ENCODE measurements at regions not wholly inside any gene's neighbourhood (a gene's known extent, or its start where the extent isn't known, plus 50 kb on each side); places are given as distances from the start of the nearest gene placed in this dataset.
"Not testable (repeated sequence)": the region's sequence is repeated elsewhere in the genome, so short reads cannot be mapped to it uniquely, and the experiment has no call there.

- no peak for DNase-seq (ENCODE audit: low spot score)
These were observed 128.0 kb downstream of the BARX2 start for GRCh38 chr11:129503646-129504045.

- no peak for DNase-seq (ENCODE audit: low spot score)
These were observed 129.6 kb downstream of the BARX2 start for GRCh38 chr11:129505266-129505665.

- no peak for DNase-seq (ENCODE audit: low spot score)
These were observed 132.5 kb downstream of the BARX2 start for GRCh38 chr11:129508163-129508562.

GRCh38 chr11:129528296-129528695 lies 152.6 kb downstream of the BARX2 start:
- no peak for DNase-seq (ENCODE audit: low spot score)

- no peak for DNase-seq (ENCODE audit: low spot score)
These were observed 154.7 kb downstream of the BARX2 start for GRCh38 chr11:129530154-129530895.

GRCh38 chr11:129533395-129533794 lies 157.7 kb downstream of the BARX2 start:
- DNase-seq (ENCODE audit: low spot score) = no peak

GRCh38 chr11:129536338-129536737 lies 160.7 kb downstream of the BARX2 start:
- no peak for DNase-seq (ENCODE audit: low spot score)

- no peak for DNase-seq (ENCODE audit: low spot score)
These were observed 162.7 kb downstream of the BARX2 start for GRCh38 chr11:129538323-129538722.

GRCh38 chr11:129543515-129544290 lies 168.1 kb downstream of the BARX2 start:
- no peak for DNase-seq (ENCODE audit: low spot score)

- no peak for DNase-seq (ENCODE audit: low spot score)
These were observed 169.0 kb downstream of the BARX2 start for GRCh38 chr11:129544691-129545090.

- DNase-seq (ENCODE audit: low spot score) = no peak
These were observed 170.6 kb downstream of the BARX2 start for GRCh38 chr11:129546266-129546665.

- DNase-seq (ENCODE audit: low spot score) = no peak
These were observed 181.8 kb downstream of the BARX2 start for GRCh38 chr11:129557421-129557820.

- no peak for DNase-seq (ENCODE audit: low spot score)
These were observed 193.4 kb downstream of the BARX2 start for GRCh38 chr11:129569007-129569406.

GRCh38 chr11:129572667-129573066 lies 197.0 kb downstream of the BARX2 start:
- DNase-seq (ENCODE audit: low spot score) = not testable (repeated sequence)

GRCh38 chr11:129573161-129573560 lies 197.5 kb downstream of the BARX2 start:
- no peak for DNase-seq (ENCODE audit: low spot score)

GRCh38 chr11:129574431-129574830 lies 198.8 kb downstream of the BARX2 start:
- DNase-seq (ENCODE audit: low spot score) = peak; percentile 6

- no peak for DNase-seq (ENCODE audit: low spot score)
These were observed 201.0 kb downstream of the BARX2 start for GRCh38 chr11:129576652-129577051.

- DNase-seq (ENCODE audit: low spot score) = no peak
These were observed 202.4 kb downstream of the BARX2 start for GRCh38 chr11:129578006-129578405.

GRCh38 chr11:129580278-129580677 lies 204.6 kb downstream of the BARX2 start:
- DNase-seq (ENCODE audit: low spot score) = no peak

- no peak for DNase-seq (ENCODE audit: low spot score)
These were observed 208.7 kb downstream of the BARX2 start for GRCh38 chr11:129584316-129584715.

GRCh38 chr11:129589190-129589860 lies 213.7 kb downstream of the BARX2 start:
- no peak for DNase-seq (ENCODE audit: low spot score)

GRCh38 chr11:129590030-129590752 lies 214.5 kb downstream of the BARX2 start:
- no peak for DNase-seq (ENCODE audit: low spot score)

Data from kidney capillary endothelial cell (primary cell).